ENCODE measurements at regions not wholly inside any gene's neighbourhood (a gene's known extent, or its start where the extent isn't known, plus 50 kb on each side); places are given as distances from the start of the nearest gene placed in this dataset.

- H3K4me1 Mint-ChIP-seq (ENCODE audit: low read depth, unreplicated experiment): peaks cover 18% of the 10 kb centered on the region
- intact Hi-C loops (cut with micrococcal nuclease; ENCODE audit: unreplicated experiment): loop anchor here (10.0 kb wide), 1 partner anchor 424 kb away; no protein-coding TSS in a partner anchor
- H3K36me3 Mint-ChIP-seq (ENCODE audit: insufficient read depth, unreplicated experiment): no peaks in the 10 kb centered on the region
- H3K4me3 Mint-ChIP-seq (ENCODE audit: low read depth, unreplicated experiment): no peak overlapping the region
- CTCF ChIA-PET: interaction anchor here (0.6 to 0.7 kb wide), 3 partner anchors 14 to 145 kb away, joined by 4 read pairs; no protein-coding TSS in a partner anchor
- BruUV-seq (replicated peaks): no TSS peak
- no peaks in the 10 kb centered on the region for H3K27me3 Mint-ChIP-seq (ENCODE audit: unreplicated experiment)
- no peaks in the 10 kb centered on the region for H3K9me3 Mint-ChIP-seq (ENCODE audit: low read depth, unreplicated experiment)
- no peak for TF ChIP-seq CTCF (IDR thresholded peaks at IDR 0.05; ENCODE audit: unreplicated experiment)
- peak; percentile 22 for DNase-seq
- H3K27ac Mint-ChIP-seq (ENCODE audit: unreplicated experiment): no peak overlapping the region
Measured at GRCh38 chr4:183830438-183830985, 74.6 kb upstream of the STOX2 start.

- no peaks in the 10 kb centered on the region for H3K27me3 Mint-ChIP-seq (ENCODE audit: unreplicated experiment)
- H3K36me3 Mint-ChIP-seq (ENCODE audit: insufficient read depth, unreplicated experiment): no peaks in the 10 kb centered on the region
- H3K4me1 Mint-ChIP-seq (ENCODE audit: low read depth, unreplicated experiment): peaks cover 18% of the 10 kb centered on the region
- no TSS peak for BruUV-seq (replicated peaks)
- CTCF ChIA-PET: interaction anchor here (0.6 to 0.7 kb wide), 2 partner anchors 93 to 145 kb away, joined by 4 read pairs; no protein-coding TSS in a partner anchor
- TF ChIP-seq CTCF (IDR thresholded peaks at IDR 0.05; ENCODE audit: unreplicated experiment): no peak
- no peaks in the 10 kb centered on the region for H3K9me3 Mint-ChIP-seq (ENCODE audit: low read depth, unreplicated experiment)
- DNase-seq: no peak
- no peak overlapping the region for H3K4me3 Mint-ChIP-seq (ENCODE audit: low read depth, unreplicated experiment)
- intact Hi-C loops (cut with micrococcal nuclease; ENCODE audit: unreplicated experiment): loop anchor here (10.0 kb wide), 1 partner anchor 424 kb away; no protein-coding TSS in a partner anchor
- H3K27ac Mint-ChIP-seq (ENCODE audit: unreplicated experiment): no peak overlapping the region
Measured at GRCh38 chr4:183831026-183831446, 74.1 kb upstream of the STOX2 start.

GRCh38 chr4:183831683-183832082, 73.4 kb upstream of the STOX2 start:
- no peak for DNase-seq
- TF ChIP-seq CTCF (IDR thresholded peaks at IDR 0.05; ENCODE audit: unreplicated experiment): no peak
- Mint-ChIP-seq H3K4me3 (ENCODE audit: low read depth, unreplicated experiment) (no peak overlapping the region), H3K27ac (ENCODE audit: unreplicated experiment) (no peak overlapping the region), H3K27me3 (ENCODE audit: unreplicated experiment) (no peaks in the 10 kb centered on the region), H3K4me1 (ENCODE audit: low read depth, unreplicated experiment) (peaks cover 18% of the 10 kb centered on the region), H3K36me3 (ENCODE audit: insufficient read depth, unreplicated experiment) (no peaks in the 10 kb centered on the region), H3K9me3 (ENCODE audit: low read depth, unreplicated experiment) (no peaks in the 10 kb centered on the region)
- no TSS peak for BruUV-seq (replicated peaks)
- intact Hi-C loops (cut with micrococcal nuclease; ENCODE audit: unreplicated experiment): loop anchor here (10.0 kb wide), 1 partner anchor 423 kb away; no protein-coding TSS in a partner anchor
- CTCF ChIA-PET: interaction anchor here (0.7 kb wide), 2 partner anchors 76 to 182 kb away, joined by 3 to 5 read pairs; no protein-coding TSS in a partner anchor

- H3K4me3 Mint-ChIP-seq (ENCODE audit: low read depth, unreplicated experiment): no peak overlapping the region
- TF ChIP-seq CTCF (IDR thresholded peaks at IDR 0.05; ENCODE audit: unreplicated experiment): no peak
- peaks cover 18% of the 10 kb centered on the region for H3K4me1 Mint-ChIP-seq (ENCODE audit: low read depth, unreplicated experiment)
- intact Hi-C loops (cut with micrococcal nuclease; ENCODE audit: unreplicated experiment): loop anchor here (10.0 kb wide), 1 partner anchor 422 kb away; no protein-coding TSS in a partner anchor
- H3K27me3 Mint-ChIP-seq (ENCODE audit: unreplicated experiment): no peaks in the 10 kb centered on the region
- DNase-seq: no peak
- H3K36me3 Mint-ChIP-seq (ENCODE audit: insufficient read depth, unreplicated experiment): no peaks in the 10 kb centered on the region
- no peaks in the 10 kb centered on the region for H3K9me3 Mint-ChIP-seq (ENCODE audit: low read depth, unreplicated experiment)
- no TSS peak for BruUV-seq (replicated peaks)
- CTCF ChIA-PET: no interaction called here
- no peak overlapping the region for H3K27ac Mint-ChIP-seq (ENCODE audit: unreplicated experiment)
Measured at GRCh38 chr4:183832776-183833450, 72.2 kb upstream of the STOX2 start.
